Keratinocyte (primary cell): ENCODE measurements at regions not wholly inside any gene's neighbourhood (a gene's known extent, or its start where the extent isn't known, plus 50 kb on each side); places are given as distances from the start of the nearest gene placed in this dataset.

Experiments
- DNase-seq: peaks from one replicate; pipeline ENCODE4 v3.0.0-alpha.2; 2011; ENCODE audit warnings: low read depth, missing footprints, low spot score
- FAIRE-seq: peaks from 2 replicates; lab custom pipeline; 2011; peaks lifted over from hg19 to GRCh38; lab: Jason Lieb, UNC
- H2AFZ ChIP-seq: 2 replicates; pipeline ENCODE4 v1.6.0; 2012; ENCODE audit warnings: low read length, control low read depth, inconsistent platforms; ENCODE audit not compliant: control insufficient read depth
- H3K27ac ChIP-seq: 2 replicates; pipeline ENCODE4 v1.5.1; 2011; ENCODE audit warnings: low read length; ENCODE audit not compliant: control insufficient read depth, insufficient read depth
- H3K27me3 ChIP-seq: 3 replicates; pipeline ENCODE4 v1.6.0; 2011; ENCODE audit warnings: low read length; ENCODE audit not compliant: control insufficient read depth, insufficient read depth; ENCODE audit errors: extremely low read depth
- H3K36me3 ChIP-seq, 2 experiments: 2 replicates in 1 of 2; 3 replicates in 1 of 2; pipeline ENCODE4 v1.5.1; 2011; ENCODE audit warnings: low read length in 2 of 2, mild to moderate bottlenecking in 1 of 2; ENCODE audit not compliant: control insufficient read depth in 2 of 2, insufficient read depth in 2 of 2; ENCODE audit errors: extremely low read depth in 1 of 2
- H3K4me1 ChIP-seq: 3 replicates; pipeline ENCODE4 v1.5.1; 2011; ENCODE audit warnings: low read length; ENCODE audit not compliant: control insufficient read depth, insufficient read depth; ENCODE audit errors: extremely low read depth
- H3K4me2 ChIP-seq: 3 replicates; pipeline ENCODE4 v1.6.0; 2011; ENCODE audit warnings: low read depth, low read length; ENCODE audit not compliant: control insufficient read depth, insufficient read depth; ENCODE audit errors: extremely low read depth
- H3K4me3 ChIP-seq, 3 experiments: fragments of 200-600 bp in 1 of 3; sonication (generic) in 1 of 3; 2 replicates in 2 of 3; 3 replicates in 1 of 3; pipeline ENCODE4 v1.5.1; 2011 to 2016; ENCODE audit warnings: low read length in 3 of 3, mild to moderate bottlenecking in 3 of 3, control low read depth in 2 of 3, inconsistent platforms in 1 of 3, low read depth in 1 of 3, mixed read lengths in 1 of 3, mixed run types in 1 of 3, moderate library complexity in 1 of 3; ENCODE audit not compliant: control insufficient read depth in 2 of 3, insufficient read depth in 2 of 3; ENCODE audit errors: extremely low read depth in 1 of 3
- H3K79me2 ChIP-seq: 2 replicates; pipeline ENCODE4 v1.6.0; 2012; ENCODE audit warnings: low read length; ENCODE audit not compliant: control insufficient read depth, insufficient read depth
- H3K9ac ChIP-seq: 3 replicates; pipeline ENCODE4 v1.6.0; 2011; ENCODE audit warnings: low read length; ENCODE audit not compliant: control insufficient read depth, insufficient read depth; ENCODE audit errors: extremely low read depth
- H3K9me1 ChIP-seq: 3 replicates; pipeline ENCODE4 v1.6.0; 2011; ENCODE audit warnings: low read length; ENCODE audit not compliant: control insufficient read depth, insufficient read depth; ENCODE audit errors: extremely low read depth
- H3K9me3 ChIP-seq: 2 replicates; pipeline ENCODE4 v1.5.1; 2012; ENCODE audit warnings: low read depth, low read length; ENCODE audit not compliant: control insufficient read depth
- H4K20me1 ChIP-seq: 3 replicates; pipeline ENCODE4 v1.6.0; 2011; ENCODE audit warnings: low read length; ENCODE audit not compliant: control insufficient read depth, insufficient read depth; ENCODE audit errors: extremely low read depth
- EZH2 ChIP-seq: IDR thresholded peaks from one replicate; pipeline ENCODE4 v1.6.1; 2012; ENCODE audit warnings: inconsistent platforms, mild to moderate bottlenecking, low read length, moderate library complexity
- dilution Hi-C: fragments of 300-500 bp; cut with MboI; formaldehyde crosslinking; loops from one replicate; pipeline ENCODE4 v1.7.0; 2020; ENCODE audit warnings: low sequenced_read_pairs; ENCODE audit not compliant: extremely low pct_ligation_motif_present
- TF ChIP-seq, protein P1 (sequence below), 3 experiments: IDR thresholded peaks in 1 of 3; conservative IDR thresholded peaks in 1 of 3; optimal IDR thresholded peaks in 1 of 3; 2 replicates in 2 of 3; 3 replicates in 1 of 3; pipeline versions ENCODE3 to v1.5.1; 2011; ENCODE audit warnings: low read length in 3 of 3, mild to moderate bottlenecking in 3 of 3, moderate library complexity in 2 of 3, control low read depth in 1 of 3, inconsistent platforms in 1 of 3; ENCODE audit not compliant: insufficient read depth in 2 of 3; ENCODE audit errors: extremely low read depth in 1 of 3

- Histone ChIP-seq H3K4me3 (no peak overlapping the region), H3K4me1 (no peaks in the 10 kb centered on the region), H3K9ac (no peak overlapping the region), H3K36me3 (no peaks in the 10 kb centered on the region), H3K9me3 (no peaks in the 10 kb centered on the region), H3K27ac (no peak overlapping the region), H3K27me3 (peaks cover 20% of the 10 kb centered on the region), H2AFZ (no peak overlapping the region), H3K79me2 (no peaks in the 10 kb centered on the region), H3K9me1 (no peaks in the 10 kb centered on the region), H3K4me2 (no peak overlapping the region), H4K20me1 (no peaks in the 10 kb centered on the region)
- DNase-seq = no peak
- dilution Hi-C loops = no loop called here
- no peak for TF ChIP-seq EZH2
- TF ChIP-seq, protein P1, sequence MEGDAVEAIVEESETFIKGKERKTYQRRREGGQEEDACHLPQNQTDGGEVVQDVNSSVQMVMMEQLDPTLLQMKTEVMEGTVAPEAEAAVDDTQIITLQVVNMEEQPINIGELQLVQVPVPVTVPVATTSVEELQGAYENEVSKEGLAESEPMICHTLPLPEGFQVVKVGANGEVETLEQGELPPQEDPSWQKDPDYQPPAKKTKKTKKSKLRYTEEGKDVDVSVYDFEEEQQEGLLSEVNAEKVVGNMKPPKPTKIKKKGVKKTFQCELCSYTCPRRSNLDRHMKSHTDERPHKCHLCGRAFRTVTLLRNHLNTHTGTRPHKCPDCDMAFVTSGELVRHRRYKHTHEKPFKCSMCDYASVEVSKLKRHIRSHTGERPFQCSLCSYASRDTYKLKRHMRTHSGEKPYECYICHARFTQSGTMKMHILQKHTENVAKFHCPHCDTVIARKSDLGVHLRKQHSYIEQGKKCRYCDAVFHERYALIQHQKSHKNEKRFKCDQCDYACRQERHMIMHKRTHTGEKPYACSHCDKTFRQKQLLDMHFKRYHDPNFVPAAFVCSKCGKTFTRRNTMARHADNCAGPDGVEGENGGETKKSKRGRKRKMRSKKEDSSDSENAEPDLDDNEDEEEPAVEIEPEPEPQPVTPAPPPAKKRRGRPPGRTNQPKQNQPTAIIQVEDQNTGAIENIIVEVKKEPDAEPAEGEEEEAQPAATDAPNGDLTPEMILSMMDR (optimal IDR thresholded peaks at IDR 0.05 in 1 of 3, IDR thresholded peaks at IDR 0.05 in 1 of 3, conservative IDR thresholded peaks at IDR 0.05 in 1 of 3; ENCODE audit: extremely low read depth in 1 of 3, insufficient read depth in 2 of 3, low read length in 3 of 3) = no peak
- peak; percentile 58 for FAIRE-seq
These were observed 54.6 kb downstream of the RPP21 start for GRCh38 chr6:30399390-30400058.

GRCh38 chr6:30405934-30406333, 61.0 kb downstream of the RPP21 start:
- Histone ChIP-seq H3K4me1 (no peaks in the 10 kb centered on the region), H3K9me1 (no peaks in the 10 kb centered on the region), H3K9me3 (peaks cover 6% of the 10 kb centered on the region), H4K20me1 (no peaks in the 10 kb centered on the region), H3K27me3 (peaks cover 3% of the 10 kb centered on the region), H3K4me3 (no peak overlapping the region), H3K79me2 (no peaks in the 10 kb centered on the region), H3K36me3 (no peaks in the 10 kb centered on the region), H3K9ac (no peak overlapping the region), H3K4me2 (no peak overlapping the region), H3K27ac (no peak overlapping the region), H2AFZ (no peak overlapping the region)
- TF ChIP-seq, protein P1 (optimal IDR thresholded peaks at IDR 0.05 in 1 of 3, IDR thresholded peaks at IDR 0.05 in 1 of 3, conservative IDR thresholded peaks at IDR 0.05 in 1 of 3; ENCODE audit: extremely low read depth in 1 of 3, insufficient read depth in 2 of 3, low read length in 3 of 3) = no peak
- no peak for TF ChIP-seq EZH2
- no peak for FAIRE-seq
- dilution Hi-C loops = no loop called here
- no peak for DNase-seq
